ENCODE measurements at regions not wholly inside any gene's neighbourhood (a gene's known extent, or its start where the extent isn't known, plus 50 kb on each side); places are given as distances from the start of the nearest gene placed in this dataset.
A peak's percentile ranks its signal among the peaks of the same experiment; 100 is the strongest.

DNA sequence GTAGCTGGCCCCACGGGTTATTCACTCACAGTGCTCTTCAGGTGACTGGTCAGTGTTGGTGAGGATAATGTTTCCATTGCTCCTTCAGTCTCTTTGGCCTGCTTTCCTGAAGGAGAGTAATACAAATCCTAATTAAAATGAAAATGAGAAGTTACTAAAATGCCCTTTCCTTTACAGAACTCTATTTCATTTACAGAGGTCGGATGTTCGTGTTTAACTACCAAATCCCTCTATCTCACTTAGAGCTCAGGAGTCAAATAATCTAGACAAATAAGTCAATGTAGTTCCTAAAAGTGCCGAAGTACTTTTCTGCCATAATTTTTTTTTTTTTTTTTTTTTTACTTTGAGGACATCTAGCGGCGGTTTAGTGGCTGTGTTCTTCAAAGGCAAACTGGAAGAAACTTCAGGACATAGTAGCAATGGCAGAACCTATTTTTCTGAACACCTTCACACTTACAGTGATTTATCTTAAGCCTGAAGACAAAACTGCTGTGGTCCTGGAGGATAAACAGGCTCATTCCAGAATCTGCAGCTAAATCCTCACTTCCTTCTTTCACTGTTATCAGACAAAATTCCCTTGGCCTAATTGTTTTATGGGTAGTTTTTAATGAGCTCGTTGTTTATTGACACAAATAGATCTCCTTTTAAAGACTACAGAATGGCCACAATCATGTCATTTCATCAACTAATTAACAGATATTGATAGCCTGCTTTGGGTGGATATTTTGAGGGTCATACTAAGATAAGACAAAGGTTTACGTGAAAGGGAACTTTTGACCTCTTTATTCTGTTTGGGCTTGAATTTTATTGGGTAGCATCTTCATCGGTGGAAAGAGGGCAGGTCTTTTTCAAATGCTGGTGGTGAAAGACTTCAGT, 207.6 kb upstream of the DMRTA1 start:
- Mint-ChIP-seq H3K9me3 (no peaks in the 10 kb centered on the region), H3K36me3 (ENCODE audit: low read depth) (no peaks in the 10 kb centered on the region), H3K4me1 (ENCODE audit: low read depth) (peaks cover 24% of the 10 kb centered on the region), H3K27me3 (ENCODE audit: low read depth) (peaks cover 52% of the 10 kb centered on the region), H3K27ac (no peak overlapping the region), H3K4me3 (no peak overlapping the region)

DNA sequence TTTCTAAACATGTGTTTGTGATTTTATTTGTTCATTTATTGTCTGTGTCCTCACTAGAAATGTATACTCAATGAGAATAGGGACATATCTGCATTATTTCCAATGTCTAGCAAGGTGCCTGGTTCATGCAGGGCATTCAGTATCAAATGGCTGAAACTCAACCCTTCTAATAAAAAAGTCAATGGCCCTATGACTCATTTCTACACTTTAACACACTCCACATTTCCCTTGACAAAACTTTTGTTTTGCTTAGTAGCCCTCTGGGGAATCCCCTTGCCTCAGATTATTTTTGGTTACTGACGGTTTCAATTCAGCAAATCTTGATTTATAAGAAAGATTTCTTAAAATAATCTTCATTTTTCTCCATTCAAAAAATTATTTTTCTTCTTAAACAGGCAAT, 206.0 kb upstream of the DMRTA1 start:
- H3K27me3 Mint-ChIP-seq (ENCODE audit: low read depth) = peaks cover 44% of the 10 kb centered on the region
- no peaks in the 10 kb centered on the region for H3K9me3 Mint-ChIP-seq
- H3K27ac Mint-ChIP-seq = no peak overlapping the region
- H3K4me1 Mint-ChIP-seq (ENCODE audit: low read depth) = peaks cover 27% of the 10 kb centered on the region
- H3K4me3 Mint-ChIP-seq = peak overlapping the region; percentile 49
- no peaks in the 10 kb centered on the region for H3K36me3 Mint-ChIP-seq (ENCODE audit: low read depth)

DNA sequence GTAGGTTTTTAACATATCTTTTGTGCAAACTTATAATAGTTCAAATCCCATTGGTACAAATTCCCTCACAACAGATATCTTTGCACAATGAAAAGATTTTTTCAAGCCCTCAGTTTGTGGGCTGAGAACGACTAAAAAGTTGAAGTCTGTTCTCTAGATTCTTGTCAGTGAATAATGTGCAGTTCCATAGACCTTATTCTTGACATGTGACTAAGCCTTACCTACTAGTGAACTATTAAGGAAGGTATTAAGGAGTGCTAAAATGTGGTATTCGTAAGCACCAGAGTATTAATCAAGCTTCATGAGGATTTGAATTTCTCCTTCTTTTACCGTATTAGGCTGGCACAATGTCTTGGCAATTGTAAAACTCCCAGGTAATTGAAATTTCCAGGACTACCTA, 205.6 kb upstream of the DMRTA1 start:
- Mint-ChIP-seq H3K27me3 (ENCODE audit: low read depth) (peaks cover 45% of the 10 kb centered on the region), H3K4me3 (no peak overlapping the region), H3K27ac (no peak overlapping the region)

DNA sequence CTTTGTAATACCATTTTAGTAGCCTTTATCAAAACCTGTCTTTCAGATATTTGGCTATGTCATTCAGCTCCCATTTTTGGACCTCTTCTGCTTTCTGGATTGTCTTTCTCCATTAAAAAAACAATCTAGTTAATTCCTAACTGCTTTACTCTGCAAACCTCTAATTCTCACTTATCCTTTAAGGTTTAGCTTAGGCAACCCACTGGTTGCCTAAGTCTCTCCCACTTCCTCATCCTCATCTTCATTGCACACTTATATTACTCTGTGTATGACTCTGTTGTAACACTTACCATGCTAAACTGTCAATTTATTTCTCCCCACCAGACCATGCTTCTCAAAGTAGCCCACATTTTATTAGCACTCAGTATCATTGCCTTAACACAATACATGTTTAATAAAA, 205.0 kb upstream of the DMRTA1 start:
- Mint-ChIP-seq H3K27me3 (ENCODE audit: low read depth) (peaks cover 45% of the 10 kb centered on the region), H3K36me3 (ENCODE audit: low read depth) (no peaks in the 10 kb centered on the region), H3K27ac (no peak overlapping the region), H3K9me3 (no peaks in the 10 kb centered on the region), H3K4me3 (no peak overlapping the region), H3K4me1 (ENCODE audit: low read depth) (peaks cover 27% of the 10 kb centered on the region)

More for the DNA sequence above, 205.6 kb upstream of the DMRTA1 start:
- Mint-ChIP-seq H3K36me3 (ENCODE audit: low read depth) (no peaks in the 10 kb centered on the region), H3K9me3 (no peaks in the 10 kb centered on the region), H3K4me1 (ENCODE audit: low read depth) (peaks cover 27% of the 10 kb centered on the region)

DNA sequence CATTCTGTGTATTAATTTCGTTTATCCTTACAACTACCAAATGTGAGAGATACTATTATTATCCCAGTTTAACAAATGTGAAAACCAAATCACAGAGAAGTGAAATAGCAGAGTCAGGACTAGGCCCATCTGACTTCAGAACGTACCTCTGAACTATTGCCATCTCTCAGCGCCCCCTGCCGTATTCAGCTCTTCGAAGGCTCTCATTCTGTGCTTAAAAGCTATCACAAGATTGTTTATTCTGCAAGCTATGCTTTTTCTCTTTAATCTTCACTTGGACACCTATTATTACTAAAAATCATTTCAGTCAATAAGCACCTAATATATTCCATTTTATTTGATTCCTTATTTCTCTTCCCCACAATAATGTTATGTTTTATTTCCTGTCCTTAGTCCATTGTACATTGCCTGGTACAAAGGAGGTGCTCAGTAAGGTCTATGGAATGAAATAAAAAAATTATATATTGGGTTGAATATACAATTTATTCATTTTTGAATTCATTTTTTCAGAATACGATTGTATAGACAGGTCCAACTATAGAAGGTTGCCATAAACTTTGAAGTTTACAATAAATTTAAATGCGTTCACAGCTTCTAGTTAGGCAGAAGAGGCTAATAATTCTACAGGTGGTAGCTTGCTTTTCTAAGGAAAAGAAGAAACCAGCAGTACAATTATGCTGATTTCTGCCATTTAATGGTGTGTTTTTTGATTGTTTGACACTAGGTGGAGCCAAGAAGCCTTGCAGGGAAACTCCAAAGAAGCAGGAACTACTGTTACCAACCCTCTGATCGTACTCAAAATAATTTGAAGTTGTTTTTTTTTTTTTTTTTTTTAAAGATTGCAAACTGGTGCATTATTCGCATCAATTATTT, 202.2 kb upstream of the DMRTA1 start:
- peaks cover 16% of the 10 kb centered on the region for H3K4me1 Mint-ChIP-seq (ENCODE audit: low read depth)
- no peaks in the 10 kb centered on the region for H3K9me3 Mint-ChIP-seq
- no peak overlapping the region for H3K4me3 Mint-ChIP-seq
- H3K27me3 Mint-ChIP-seq (ENCODE audit: low read depth) = peaks cover 65% of the 10 kb centered on the region
- H3K36me3 Mint-ChIP-seq (ENCODE audit: low read depth) = no peaks in the 10 kb centered on the region
- no peak overlapping the region for H3K27ac Mint-ChIP-seq

DNA sequence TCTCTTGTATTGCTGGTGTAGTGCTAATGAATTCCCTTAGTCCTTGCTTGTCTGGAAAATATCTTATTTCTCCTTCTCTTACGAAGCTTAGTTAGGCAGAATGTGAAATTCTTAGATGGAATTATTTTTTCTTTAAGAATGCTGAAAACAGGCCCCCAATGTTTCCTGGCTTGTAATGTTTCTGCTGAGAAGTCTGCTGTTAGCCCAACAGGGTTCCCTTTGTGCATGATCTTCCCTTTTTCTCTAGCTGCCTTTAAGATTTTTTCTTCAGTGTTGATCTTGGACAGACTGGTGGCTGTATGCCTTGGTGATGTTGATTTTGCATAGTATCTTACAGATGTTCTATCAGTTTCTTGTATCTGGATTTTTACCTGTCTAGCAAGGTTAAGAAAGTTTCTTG, 191.3 kb upstream of the DMRTA1 start:
- H3K9me3 Mint-ChIP-seq = peaks cover 14% of the 10 kb centered on the region
- no peak overlapping the region for H3K27ac Mint-ChIP-seq
- peaks cover 23% of the 10 kb centered on the region for H3K27me3 Mint-ChIP-seq (ENCODE audit: low read depth)
- H3K36me3 Mint-ChIP-seq (ENCODE audit: low read depth) = no peaks in the 10 kb centered on the region
- H3K4me1 Mint-ChIP-seq (ENCODE audit: low read depth) = no peaks in the 10 kb centered on the region
- H3K4me3 Mint-ChIP-seq = no peak overlapping the region

DNA sequence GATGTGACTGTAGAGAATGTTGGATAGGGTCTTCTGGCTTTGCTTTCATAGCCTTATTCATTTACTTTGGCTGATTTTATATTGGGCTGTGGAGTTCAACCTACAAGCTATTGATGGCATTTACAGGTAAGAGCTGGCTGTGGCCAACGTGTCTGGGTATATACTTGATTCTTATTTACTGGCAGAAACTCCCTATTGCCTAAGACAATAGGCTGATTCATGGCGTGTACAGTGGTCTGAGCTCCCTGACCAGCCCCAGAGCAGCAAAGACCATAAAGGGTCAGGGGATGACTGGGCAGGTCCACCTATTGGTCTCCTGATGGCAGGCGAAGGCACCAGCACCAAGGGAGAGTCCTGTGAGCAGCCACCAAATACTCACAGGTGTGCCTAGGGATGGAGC, 190.2 kb upstream of the DMRTA1 start:
- Mint-ChIP-seq H3K9me3 (peaks cover 13% of the 10 kb centered on the region), H3K36me3 (ENCODE audit: low read depth) (no peaks in the 10 kb centered on the region), H3K27ac (no peak overlapping the region), H3K27me3 (ENCODE audit: low read depth) (peaks cover 24% of the 10 kb centered on the region), H3K4me1 (ENCODE audit: low read depth) (no peaks in the 10 kb centered on the region), H3K4me3 (no peak overlapping the region)

DNA sequence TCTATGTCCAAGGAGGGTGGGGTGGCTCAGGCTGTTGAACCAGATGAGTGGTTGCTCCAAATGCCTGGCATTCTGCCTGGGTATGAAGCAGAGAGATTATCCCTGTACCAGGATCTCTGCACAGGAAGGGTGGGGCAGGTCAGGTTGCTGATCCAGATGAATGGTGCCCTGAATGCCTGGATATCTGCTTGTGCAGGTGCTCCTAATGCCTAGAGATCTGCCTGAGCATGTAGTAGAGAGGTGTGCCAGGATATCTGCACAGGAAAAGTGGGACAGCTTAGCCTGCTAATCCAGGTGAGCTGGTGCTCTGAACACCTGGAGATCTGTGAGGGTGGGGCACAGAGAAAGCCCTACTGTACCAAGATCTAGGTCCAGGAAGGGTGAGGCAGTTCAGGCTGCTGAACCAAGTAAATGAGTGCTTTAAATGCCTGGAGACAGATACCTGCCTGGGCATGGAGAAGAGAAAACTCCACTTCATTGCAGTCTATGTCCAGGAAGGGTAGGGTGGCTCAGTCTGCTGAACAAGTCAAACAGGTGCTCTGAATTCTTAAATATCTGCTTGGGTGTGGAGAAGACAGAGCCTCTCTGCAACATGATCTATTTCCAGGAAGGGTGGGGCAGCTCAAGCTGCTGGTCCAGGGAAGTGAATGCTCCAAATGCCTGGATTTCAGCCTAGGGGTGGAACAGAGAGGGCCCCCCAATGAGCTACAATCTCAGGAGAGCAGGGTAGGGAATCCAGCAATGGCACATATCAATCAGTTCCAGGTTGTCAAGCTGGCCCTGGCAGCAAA, 189.4 kb upstream of the DMRTA1 start:
- Mint-ChIP-seq H3K27ac (no peak overlapping the region), H3K4me1 (ENCODE audit: low read depth) (no peaks in the 10 kb centered on the region), H3K9me3 (peaks cover 5% of the 10 kb centered on the region), H3K27me3 (ENCODE audit: low read depth) (peaks cover 23% of the 10 kb centered on the region), H3K36me3 (ENCODE audit: low read depth) (no peaks in the 10 kb centered on the region), H3K4me3 (no peak overlapping the region)

DNA sequence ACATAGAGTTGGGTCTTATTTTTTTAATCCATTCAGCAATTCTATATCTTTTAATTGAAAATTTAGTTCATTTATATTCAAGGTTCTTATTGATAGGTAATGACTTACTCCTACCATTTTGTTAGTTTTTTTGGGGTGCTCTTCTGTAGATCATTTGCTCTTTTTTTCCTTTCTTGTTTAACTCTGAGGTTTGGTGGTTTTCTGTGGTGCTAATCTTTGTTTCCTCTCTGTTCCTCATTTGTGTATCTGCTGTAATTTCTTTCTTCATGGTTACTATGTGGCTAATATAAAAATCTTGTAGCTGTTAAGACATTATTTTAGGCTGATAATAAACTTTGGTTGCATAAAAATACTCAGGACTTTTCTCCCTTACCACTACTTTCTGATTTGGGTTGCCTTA, 181.6 kb upstream of the DMRTA1 start:
- no peak overlapping the region for H3K4me3 Mint-ChIP-seq
- peaks cover 12% of the 10 kb centered on the region for H3K9me3 Mint-ChIP-seq
- H3K27ac Mint-ChIP-seq = no peak overlapping the region
- H3K27me3 Mint-ChIP-seq (ENCODE audit: low read depth) = peaks cover 10% of the 10 kb centered on the region
- no peaks in the 10 kb centered on the region for H3K4me1 Mint-ChIP-seq (ENCODE audit: low read depth)
- H3K36me3 Mint-ChIP-seq (ENCODE audit: low read depth) = no peaks in the 10 kb centered on the region

DNA sequence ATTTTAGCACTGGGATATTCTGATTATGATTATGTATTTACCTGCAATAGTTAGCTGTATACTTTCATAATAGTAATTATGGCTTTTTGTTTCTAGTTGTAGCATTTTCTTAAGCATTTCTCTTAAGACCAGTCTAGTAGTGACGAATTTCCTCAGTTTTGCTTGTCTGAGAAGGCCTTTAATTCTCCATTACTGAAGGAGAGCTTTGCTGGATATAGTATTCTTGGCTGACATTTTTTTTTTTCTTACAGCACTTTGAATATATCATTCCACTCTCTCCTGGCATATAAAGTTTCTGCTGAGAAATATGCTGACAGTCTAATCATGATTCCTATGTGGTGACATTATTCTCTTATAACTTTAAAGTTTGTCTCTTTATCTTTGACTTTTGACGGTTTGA, 181.1 kb upstream of the DMRTA1 start:
- Mint-ChIP-seq H3K27ac (no peak overlapping the region), H3K4me3 (no peak overlapping the region), H3K27me3 (ENCODE audit: low read depth) (peaks cover 10% of the 10 kb centered on the region), H3K9me3 (peaks cover 12% of the 10 kb centered on the region), H3K4me1 (ENCODE audit: low read depth) (no peaks in the 10 kb centered on the region), H3K36me3 (ENCODE audit: low read depth) (no peaks in the 10 kb centered on the region)

DNA sequence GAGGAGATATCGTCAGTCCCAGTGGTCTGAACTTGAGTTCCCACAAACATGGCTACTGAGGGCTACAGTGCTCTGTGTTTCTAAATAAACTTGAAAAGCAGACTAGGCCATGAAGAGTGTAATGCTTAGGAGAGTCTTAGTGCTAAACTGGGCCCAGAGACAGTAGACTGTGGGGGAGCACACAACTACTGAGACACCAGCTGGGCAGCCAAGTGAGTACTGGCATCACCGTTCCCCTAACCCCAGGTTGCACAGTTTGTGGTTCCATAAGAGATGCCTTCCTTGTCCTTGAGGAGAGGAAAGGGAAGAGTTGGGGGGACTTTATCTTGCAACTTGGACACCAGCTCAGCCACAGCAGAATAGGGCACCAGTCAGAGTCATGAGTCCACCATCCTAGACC, 172.1 kb upstream of the DMRTA1 start:
- H3K27ac Mint-ChIP-seq = no peak overlapping the region

DNA sequence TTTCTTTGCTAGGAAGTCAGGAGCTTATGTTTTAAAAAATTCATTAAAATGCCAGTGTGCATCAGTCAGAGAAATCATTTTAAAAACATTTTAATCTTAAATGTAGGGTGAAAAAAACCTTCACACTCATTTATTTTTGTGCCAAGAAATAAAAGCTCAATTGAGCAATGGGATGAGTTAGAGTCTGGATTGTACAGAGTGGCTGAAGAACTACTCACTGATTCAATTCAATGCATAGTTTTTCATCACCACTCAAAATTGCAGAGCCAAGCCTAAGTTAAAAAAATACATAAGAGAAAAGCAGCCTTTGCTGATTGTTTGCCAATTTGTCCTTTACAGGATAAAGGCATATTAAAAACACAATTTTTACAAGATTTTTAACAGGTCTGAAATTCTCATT, 168.2 kb upstream of the DMRTA1 start:
- Mint-ChIP-seq H3K36me3 (ENCODE audit: low read depth) (no peaks in the 10 kb centered on the region), H3K27ac (no peak overlapping the region)

More for the DNA sequence above, 172.1 kb upstream of the DMRTA1 start:
- Mint-ChIP-seq H3K9me3 (no peaks in the 10 kb centered on the region), H3K36me3 (ENCODE audit: low read depth) (no peaks in the 10 kb centered on the region), H3K27me3 (ENCODE audit: low read depth) (peaks cover 3% of the 10 kb centered on the region), H3K4me3 (no peak overlapping the region), H3K4me1 (ENCODE audit: low read depth) (no peaks in the 10 kb centered on the region)

DNA sequence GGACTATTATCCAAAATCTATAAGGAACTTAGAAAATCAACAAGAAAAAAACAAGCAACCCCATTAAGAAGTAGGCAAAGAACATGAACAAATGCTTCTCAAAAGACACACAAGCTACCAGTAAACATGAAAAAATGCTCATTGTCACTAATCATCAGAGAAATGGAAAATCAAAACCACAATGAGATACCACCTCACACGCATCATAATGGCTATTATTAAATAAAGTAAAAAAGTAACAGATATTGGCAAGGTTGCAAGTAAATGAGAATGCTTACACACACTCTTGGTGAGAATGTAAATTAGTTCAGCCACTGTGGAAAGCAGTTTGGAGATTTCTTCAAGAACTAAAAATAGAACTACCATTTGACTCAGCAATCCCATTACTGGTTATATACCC, 167.0 kb upstream of the DMRTA1 start:
- H3K27ac Mint-ChIP-seq = no peak overlapping the region
- no peaks in the 10 kb centered on the region for H3K36me3 Mint-ChIP-seq (ENCODE audit: low read depth)
- no peaks in the 10 kb centered on the region for H3K9me3 Mint-ChIP-seq
- H3K27me3 Mint-ChIP-seq (ENCODE audit: low read depth) = peaks cover 3% of the 10 kb centered on the region
- H3K4me3 Mint-ChIP-seq = no peak overlapping the region
- no peaks in the 10 kb centered on the region for H3K4me1 Mint-ChIP-seq (ENCODE audit: low read depth)

More for the DNA sequence above, 168.2 kb upstream of the DMRTA1 start:
- Mint-ChIP-seq H3K4me3 (no peak overlapping the region), H3K4me1 (ENCODE audit: low read depth) (no peaks in the 10 kb centered on the region), H3K9me3 (no peaks in the 10 kb centered on the region), H3K27me3 (ENCODE audit: low read depth) (peaks cover 3% of the 10 kb centered on the region)

DNA sequence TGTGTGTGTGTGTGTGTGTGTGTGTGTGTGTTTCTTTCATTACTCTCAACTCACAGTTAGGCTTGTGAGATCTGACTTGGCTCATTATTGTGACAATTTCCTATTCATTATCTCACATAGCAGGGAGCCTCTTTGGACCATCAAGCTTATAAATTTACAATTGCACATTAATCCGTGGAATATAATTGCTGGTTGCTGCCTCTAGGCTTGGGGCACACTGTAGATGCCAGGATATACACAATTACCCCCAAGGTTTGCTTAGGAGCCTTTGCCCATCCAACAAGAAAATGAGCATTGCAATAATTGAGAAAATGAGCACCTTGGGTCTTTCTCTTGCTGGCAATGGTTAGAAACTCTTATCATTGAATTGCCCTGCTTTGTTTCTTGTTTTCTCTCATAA, 161.6 kb upstream of the DMRTA1 start:
- Mint-ChIP-seq H3K4me1 (ENCODE audit: low read depth) (no peaks in the 10 kb centered on the region), H3K36me3 (ENCODE audit: low read depth) (no peaks in the 10 kb centered on the region), H3K9me3 (no peaks in the 10 kb centered on the region), H3K4me3 (no peak overlapping the region), H3K27me3 (ENCODE audit: low read depth) (peaks cover 4% of the 10 kb centered on the region), H3K27ac (no peak overlapping the region)

Measured in T-helper 1 cell treated with Interleukin-12 subunit alpha and Interleukin-12 subunit beta and Interleukin-4 antibody, amounts not matched to agents 30 μg/mL and 1 μg/mL, for 36 hours (primary cell).